ENCODE measurements at regions not wholly inside any gene's neighbourhood (a gene's known extent, or its start where the extent isn't known, plus 50 kb on each side); places are given as distances from the start of the nearest gene placed in this dataset.

GRCh38 chr1:24987875-24988557 lies 57.9 kb upstream of the RUNX3 start:
- TF ChIP-seq CTCF (IDR thresholded peaks at IDR 0.05) (no peak), POLR2AphosphoS5 (IDR thresholded peaks at IDR 0.05; ENCODE audit: insufficient read depth in 1 of 2, low read depth in 1 of 2) (no peak)
